ENCODE measurements at regions not wholly inside any gene's neighbourhood (a gene's known extent, or its start where the extent isn't known, plus 50 kb on each side); places are given as distances from the start of the nearest gene placed in this dataset.

DNA sequence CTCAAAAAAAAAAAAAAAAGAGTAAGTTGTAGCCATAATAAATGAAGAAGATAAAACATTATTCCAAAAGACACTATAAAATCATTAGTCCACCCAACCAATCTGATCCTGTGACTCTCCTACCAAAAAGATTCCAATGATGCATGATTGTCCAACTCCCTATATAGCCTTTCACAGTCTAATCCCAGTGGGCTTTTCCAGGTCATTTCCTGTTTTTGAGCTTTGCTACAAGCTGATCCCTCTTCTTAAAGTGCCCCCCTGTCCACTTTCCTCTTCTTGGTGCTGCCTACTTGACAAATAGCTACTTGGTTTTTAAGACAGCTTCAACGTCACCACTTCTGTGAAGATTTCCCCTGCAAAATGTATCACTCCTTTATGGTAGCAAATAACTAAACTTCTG lies 88.4 kb downstream of the SEMA4F start:
- TF ChIP-seq, protein P1, sequence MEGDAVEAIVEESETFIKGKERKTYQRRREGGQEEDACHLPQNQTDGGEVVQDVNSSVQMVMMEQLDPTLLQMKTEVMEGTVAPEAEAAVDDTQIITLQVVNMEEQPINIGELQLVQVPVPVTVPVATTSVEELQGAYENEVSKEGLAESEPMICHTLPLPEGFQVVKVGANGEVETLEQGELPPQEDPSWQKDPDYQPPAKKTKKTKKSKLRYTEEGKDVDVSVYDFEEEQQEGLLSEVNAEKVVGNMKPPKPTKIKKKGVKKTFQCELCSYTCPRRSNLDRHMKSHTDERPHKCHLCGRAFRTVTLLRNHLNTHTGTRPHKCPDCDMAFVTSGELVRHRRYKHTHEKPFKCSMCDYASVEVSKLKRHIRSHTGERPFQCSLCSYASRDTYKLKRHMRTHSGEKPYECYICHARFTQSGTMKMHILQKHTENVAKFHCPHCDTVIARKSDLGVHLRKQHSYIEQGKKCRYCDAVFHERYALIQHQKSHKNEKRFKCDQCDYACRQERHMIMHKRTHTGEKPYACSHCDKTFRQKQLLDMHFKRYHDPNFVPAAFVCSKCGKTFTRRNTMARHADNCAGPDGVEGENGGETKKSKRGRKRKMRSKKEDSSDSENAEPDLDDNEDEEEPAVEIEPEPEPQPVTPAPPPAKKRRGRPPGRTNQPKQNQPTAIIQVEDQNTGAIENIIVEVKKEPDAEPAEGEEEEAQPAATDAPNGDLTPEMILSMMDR (IDR thresholded peaks at IDR 0.05; ENCODE audit: low read depth, low read length), result no peak
- TF ChIP-seq MYC (IDR thresholded peaks at IDR 0.05; ENCODE audit: low read depth, low read length), result no peak

Data from NB4 (cell line).